ENCODE measurements at regions not wholly inside any gene's neighbourhood (a gene's known extent, or its start where the extent isn't known, plus 50 kb on each side); places are given as distances from the start of the nearest gene placed in this dataset.

GRCh38 chr12:43289426-43289801 is 262.6 kb downstream of the ADAMTS20 start:
- TF ChIP-seq POLR2A (IDR thresholded peaks at IDR 0.05; ENCODE audit: low read depth, low read length) (no peak), CTCF (IDR thresholded peaks at IDR 0.05; ENCODE audit: extremely low read depth in 1 of 2, insufficient read depth in 1 of 2, low read depth in 1 of 2, low read length in 2 of 2) (no peak), POLR2AphosphoS5 (IDR thresholded peaks at IDR 0.05; ENCODE audit: insufficient read depth, low read depth, low read length) (no peak), MAX (IDR thresholded peaks at IDR 0.05; ENCODE audit: insufficient read depth, insufficient read length) (no peak)

Data from endothelial cell of umbilical vein (primary cell).